Ovary (tissue), 3 donors: ENCODE measurements at regions not wholly inside any gene's neighbourhood (a gene's known extent, or its start where the extent isn't known, plus 50 kb on each side); places are given as distances from the start of the nearest gene placed in this dataset.

Experiments
- CTCF ChIP-seq, 3 donors: fragments of 450-650 bp in 2 of 3; fragments of 200-600 bp in 1 of 3; IDR thresholded peaks; one replicate each; pipeline versions ENCODE4 v1.5.1 to v1.8.0; 2016 to 2022; ENCODE audit warnings: antibody characterized with exemption in 3 of 3, mild to moderate bottlenecking in 1 of 3
- EP300 ChIP-seq: sonication (generic); formaldehyde crosslinking; IDR thresholded peaks from one replicate; pipeline ENCODE4 v1.6.1; 2017; ENCODE audit warnings: antibody characterized with exemption
- POLR2A ChIP-seq: fragments of 450-650 bp; IDR thresholded peaks from one replicate; pipeline ENCODE4 v1.6.1; 2017; ENCODE audit warnings: antibody characterized with exemption, mild to moderate bottlenecking, moderate library complexity
- donor health status: DM: no; HTN: no; CAD: no.

- TF ChIP-seq CTCF (IDR thresholded peaks at IDR 0.05) = no peak
- no peak for TF ChIP-seq POLR2A
- TF ChIP-seq EP300 = no peak
Observed at GRCh38 chr4:128428397-128428796, 140.8 kb upstream of the PGRMC2 start.
